Hepatocyte (in vitro differentiated cells): ENCODE measurements at regions not wholly inside any gene's neighbourhood (a gene's known extent, or its start where the extent isn't known, plus 50 kb on each side); places are given as distances from the start of the nearest gene placed in this dataset.

ENCODE experiments used
- EZH2 ChIP-seq: fragments of 200-600 bp; sonication (generic); IDR thresholded peaks from 2 replicates; pipeline ENCODE4 v1.6.1; 2016; ENCODE audit warnings: antibody characterized with exemption, mild to moderate bottlenecking, borderline replicate concordance
- EZH2phosphoT487 ChIP-seq: fragments of 200-600 bp; sonication (generic); IDR thresholded peaks from one replicate; pipeline ENCODE4 v1.6.1; 2018; ENCODE audit warnings: antibody characterized with exemption, mild to moderate bottlenecking, low read depth, moderate library complexity; ENCODE audit not compliant: unreplicated experiment, severe bottlenecking
- TF ChIP-seq, protein P1 (sequence below): fragments of 200-600 bp; sonication (generic); IDR thresholded peaks from 2 replicates; pipeline ENCODE4 v1.5.1; 2016; ENCODE audit warnings: antibody characterized with exemption, mild to moderate bottlenecking; ENCODE audit not compliant: poor library complexity

DNA sequence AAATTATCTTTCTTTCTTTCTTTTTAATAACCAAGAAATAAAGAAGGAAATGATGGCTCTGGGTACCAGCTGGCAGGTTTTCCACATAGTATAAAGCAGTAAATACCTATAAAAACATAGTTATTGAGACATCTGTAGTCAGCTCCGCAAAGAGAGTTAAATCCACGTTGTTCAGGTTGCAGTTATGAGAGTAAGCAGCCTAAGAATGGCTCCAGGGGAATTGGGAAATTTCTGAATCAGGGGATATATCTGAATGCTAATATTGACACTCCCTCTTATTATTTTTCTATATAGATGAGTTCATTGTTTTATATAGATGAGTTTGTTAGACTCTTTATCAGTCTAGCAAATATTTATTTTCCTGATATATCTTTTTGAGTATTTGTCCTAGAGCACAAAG lies 322.0 kb upstream of the LRRC4C start:
- TF ChIP-seq EZH2 = no peak
- TF ChIP-seq, protein P1, sequence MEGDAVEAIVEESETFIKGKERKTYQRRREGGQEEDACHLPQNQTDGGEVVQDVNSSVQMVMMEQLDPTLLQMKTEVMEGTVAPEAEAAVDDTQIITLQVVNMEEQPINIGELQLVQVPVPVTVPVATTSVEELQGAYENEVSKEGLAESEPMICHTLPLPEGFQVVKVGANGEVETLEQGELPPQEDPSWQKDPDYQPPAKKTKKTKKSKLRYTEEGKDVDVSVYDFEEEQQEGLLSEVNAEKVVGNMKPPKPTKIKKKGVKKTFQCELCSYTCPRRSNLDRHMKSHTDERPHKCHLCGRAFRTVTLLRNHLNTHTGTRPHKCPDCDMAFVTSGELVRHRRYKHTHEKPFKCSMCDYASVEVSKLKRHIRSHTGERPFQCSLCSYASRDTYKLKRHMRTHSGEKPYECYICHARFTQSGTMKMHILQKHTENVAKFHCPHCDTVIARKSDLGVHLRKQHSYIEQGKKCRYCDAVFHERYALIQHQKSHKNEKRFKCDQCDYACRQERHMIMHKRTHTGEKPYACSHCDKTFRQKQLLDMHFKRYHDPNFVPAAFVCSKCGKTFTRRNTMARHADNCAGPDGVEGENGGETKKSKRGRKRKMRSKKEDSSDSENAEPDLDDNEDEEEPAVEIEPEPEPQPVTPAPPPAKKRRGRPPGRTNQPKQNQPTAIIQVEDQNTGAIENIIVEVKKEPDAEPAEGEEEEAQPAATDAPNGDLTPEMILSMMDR = no peak
- no peak for TF ChIP-seq EZH2phosphoT487
